Heart right ventricle (tissue), 16 donors: ENCODE measurements at regions not wholly inside any gene's neighbourhood (a gene's known extent, or its start where the extent isn't known, plus 50 kb on each side); places are given as distances from the start of the nearest gene placed in this dataset.
"Not testable (repeated sequence)": the region's sequence is repeated elsewhere in the genome, so short reads cannot be mapped to it uniquely, and the experiment has no call there.

ENCODE experiments used
- ATAC-seq, 8 donors: fragments of 200-7000 bp; cut with Tn5 transposase; one replicate each; pipeline ENCODE4 v1.9.1; 2020; ENCODE audit warnings: mild to moderate bottlenecking in 8 of 8, moderate library complexity in 8 of 8, moderate number of reproducible peaks in 1 of 8
- DNase-seq, 2 donors: peaks; one replicate each; pipeline ENCODE4 v3.0.0-alpha.2; 2020
- H3K27ac ChIP-seq, 10 donors: fragments of 200-600 bp; sonication (generic) in 2 of 10; one replicate each; pipeline versions ENCODE4 v1.5.0 to v1.8.0; 2020 to 2022; ENCODE audit warnings: mild to moderate bottlenecking in 3 of 10
- H3K27me3 ChIP-seq, 7 donors: fragments of 200-600 bp; one replicate each; pipeline ENCODE4 v1.8.0; 2021 to 2022; ENCODE audit warnings: mild to moderate bottlenecking in 2 of 7
- H3K36me3 ChIP-seq, 9 donors: fragments of 200-600 bp; sonication (generic) in 1 of 9; one replicate each; pipeline versions ENCODE4 v1.5.0 to v1.8.0; 2020 to 2022; ENCODE audit warnings: mild to moderate bottlenecking in 2 of 9
- H3K4me1 ChIP-seq, 9 donors: fragments of 200-600 bp; sonication (generic) in 1 of 9; one replicate each; pipeline versions ENCODE4 v1.5.0 to v1.8.0; 2020 to 2022; ENCODE audit warnings: mild to moderate bottlenecking in 4 of 9
- H3K4me3 ChIP-seq, 10 donors: fragments of 200-600 bp; sonication (generic) in 2 of 10; one replicate each; pipeline versions ENCODE4 v1.5.0 to v1.8.0; 2020 to 2022; ENCODE audit warnings: mild to moderate bottlenecking in 7 of 10, moderate library complexity in 2 of 10
- H3K9me3 ChIP-seq, 11 donors: fragments of 200-600 bp in 10 of 11; sonication (generic) in 2 of 11; one replicate each; pipeline versions ENCODE4 v1.5.0 to v1.8.0; 2013 to 2022; ENCODE audit warnings: mild to moderate bottlenecking in 2 of 11, control low read depth in 1 of 11, moderate library complexity in 1 of 11
- CTCF ChIP-seq, 9 donors: fragments of 200-600 bp; sonication (generic) in 2 of 9; IDR thresholded peaks; one replicate each; pipeline versions ENCODE4 v1.5.0 to v1.8.0; 2021 to 2022; ENCODE audit warnings: antibody characterized with exemption in 9 of 9, mild to moderate bottlenecking in 5 of 9, moderate library complexity in 1 of 9
- WGBS, 2 donors: extraction: QIAGEN DNeasy Blood & Tissue Kit; methylation state at CpG; one replicate each; pipeline ENCODE4 v1.1.7; 2013; ENCODE audit warnings: inconsistent platforms in 1 of 2; 5-methylcytosine and 5-hydroxymethylcytosine counted together
- intact Hi-C, 10 donors: fragments of 100-400 bp; cut with DNase I; formaldehyde crosslinking; loops; one replicate each; pipeline versions ENCODE4 v1.11.1 to v1.14.2; 2022
- donor health status: Arrhythmogenic right ventricular cardiomyopathy.
- donor health status: ischemic (EF 13 %, LVEDD 7.1; RV severe dilation, severe dysfunction).
- donor health status: healthy with polysubstance abuse.
- donor health status: DM: no; HTN: yes; CAD: no.
- donor health status: DM: no; HTN: no; CAD: no.
- donor health status: ischemic (EF 25% LVEDD 6.9; RV normal size, moderate dysfunction).
- donor health status: ischemic (EF 25% LVEDD 5.7; RV mildly dilated, moderate dysfunction).
- donor health status: healthy.
- donor health status: DM: yes; HTN: yes; CAD: no.
- donor health status: Ischemic cardiomyopathy.
- donor health status: ischemic (EF 35%, LVEDD 5.7; RV mildly dilated, moderate dysfunction).
- donor health status: nonischemic (EF 11% LVEDD 7.7; RV severe dilation, severe dysfunction).
- donor health status: DM: yes; HTN: yes; CAD: no.
- donor health status: PGD.
- donor health status: ischemic (EF 29% LVEDD 5.4; RV normal size, mild dysfunction).
- donor health status: nonischemic (EF 23%, LVEDD 6.1; RV moderate dilation, normal function).

GRCh38 chr18:38644875-38645641 lies 1079.5 kb upstream of the CELF4 start:
- H3K27me3 ChIP-seq = no peaks in the 10 kb centered on the region
- no peak overlapping the region for H3K27ac ChIP-seq
- no peaks in the 10 kb centered on the region for H3K36me3 ChIP-seq
- no peak for DNase-seq
- ATAC-seq = no peak
- H3K4me1 ChIP-seq = peaks cover 0 to 9% (median 0%) of the 10 kb centered on the region in 9 donors
- no peak for TF ChIP-seq CTCF (IDR thresholded peaks at IDR 0.05)
- intact Hi-C loops = loop anchor here in 1 of 10 donors (10.0 kb wide), 1 partner anchor 50 kb away; no protein-coding TSS in a partner anchor
- WGBS, 2 donors = 73 to 74% methylated on average over 4 of the region's 4 CpGs
- no peak overlapping the region for H3K4me3 ChIP-seq
- peaks cover 0 to 4% (median 0%) of the 10 kb centered on the region in 11 donors for H3K9me3 ChIP-seq

GRCh38 chr18:38642711-38643110 lies 1077.1 kb upstream of the CELF4 start:
- TF ChIP-seq CTCF (IDR thresholded peaks at IDR 0.05) = no peak
- Histone ChIP-seq H3K4me3 (no peak overlapping the region), H3K36me3 (no peaks in the 10 kb centered on the region), H3K9me3 (peaks cover 0 to 20% (median 0%) of the 10 kb centered on the region in 11 donors), H3K27ac (no peak overlapping the region), H3K4me1 (peaks cover 0 to 9% (median 0%) of the 10 kb centered on the region in 9 donors), H3K27me3 (no peaks in the 10 kb centered on the region)
- intact Hi-C loops = loop anchor here in 1 of 10 donors (10.0 kb wide), 1 partner anchor 48 kb away; no protein-coding TSS in a partner anchor
- no peak for DNase-seq
- ATAC-seq = no peak
- 73 to 76% methylated on average over 3 of the region's 3 CpGs for WGBS, 2 donors

GRCh38 chr18:38639700-38640099 lies 1074.1 kb upstream of the CELF4 start:
- DNase-seq, ATAC-seq, H3K27ac ChIP-seq, H3K36me3 ChIP-seq, H3K4me3 ChIP-seq, H3K27me3 ChIP-seq: not testable (repeated sequence)
- Histone ChIP-seq H3K4me1 (peaks cover 0 to 29% (median 7%) of the 10 kb centered on the region in 9 donors), H3K9me3 (peaks cover 0 to 20% (median 0%) of the 10 kb centered on the region in 11 donors)
- intact Hi-C loops = loop anchor here in 3 of 10 donors (10.0 kb wide), 3 partner anchors 45 to 85 kb away; no protein-coding TSS in a partner anchor
- 70 to 81% methylated on average over 9 of the region's 9 CpGs for WGBS, 2 donors

- peaks cover 0 to 20% (median 0%) of the 10 kb centered on the region in 11 donors for H3K9me3 ChIP-seq
- no peaks in the 10 kb centered on the region for H3K36me3 ChIP-seq
- no peak overlapping the region for H3K4me3 ChIP-seq
- H3K4me1 ChIP-seq = peaks cover 0 to 47% (median 19%) of the 10 kb centered on the region in 9 donors
- DNase-seq = peak in 1 of 2 donors; percentile 19
- peak in 6 of 8 donors; percentile 34 to 85 (median 81) for ATAC-seq
- intact Hi-C loops = loop anchor here in 2 of 10 donors (10.0 kb wide), 2 partner anchors 51 to 81 kb away; no protein-coding TSS in a partner anchor
- peak overlapping the region in 4 of 10 donors; percentile 22 to 49 (median 36) for H3K27ac ChIP-seq
- H3K27me3 ChIP-seq = no peaks in the 10 kb centered on the region
- no peak for TF ChIP-seq CTCF (IDR thresholded peaks at IDR 0.05)
Measured at GRCh38 chr18:38635709-38636430, 1070.3 kb upstream of the CELF4 start.
